IMR-90 (cell line): ENCODE measurements at regions not wholly inside any gene's neighbourhood (a gene's known extent, or its start where the extent isn't known, plus 50 kb on each side); places are given as distances from the start of the nearest gene placed in this dataset.

Experiments
- BHLHE40 ChIP-seq: fragments of 150-350 bp; IDR thresholded peaks from 2 replicates; pipeline ENCODE4 v1.6.1; 2016; ENCODE audit warnings: mild to moderate bottlenecking, low read depth, low read length
- CEBPB ChIP-seq: IDR thresholded peaks from 2 replicates; pipeline ENCODE4 v1.6.1; 2012; ENCODE audit warnings: low read depth, low read length, improper control_type of control experiment
- CHD1 ChIP-seq: IDR thresholded peaks from 2 replicates; pipeline ENCODE4 v1.6.1; 2012; ENCODE audit warnings: low read depth, low read length, improper control_type of control experiment
- FOS ChIP-seq: fragments of 150-350 bp; IDR thresholded peaks from 2 replicates; pipeline ENCODE4 v1.6.1; 2016; ENCODE audit warnings: low read depth, low read length
- MAFK ChIP-seq: IDR thresholded peaks from 2 replicates; pipeline ENCODE4 v1.6.1; 2012; ENCODE audit warnings: low read depth, low read length, improper control_type of control experiment
- MAZ ChIP-seq: IDR thresholded peaks from 2 replicates; pipeline ENCODE4 v1.6.1; 2012; ENCODE audit warnings: low read depth, mild to moderate bottlenecking, low read length, improper control_type of control experiment, moderate library complexity, borderline replicate concordance
- MXI1 ChIP-seq: IDR thresholded peaks from 2 replicates; pipeline ENCODE4 v1.6.1; 2012; ENCODE audit warnings: low read depth, mild to moderate bottlenecking, low read length, moderate library complexity, borderline replicate concordance
- POLR2A ChIP-seq: IDR thresholded peaks from 2 replicates; pipeline ENCODE4 v1.6.1; 2012; ENCODE audit warnings: mild to moderate bottlenecking, low read depth, low read length
- RAD21 ChIP-seq: IDR thresholded peaks from 2 replicates; pipeline ENCODE4 v1.6.1; 2012; ENCODE audit warnings: low read length, improper control_type of control experiment
- RFX5 ChIP-seq: IDR thresholded peaks from 2 replicates; pipeline ENCODE4 v1.8.0; 2012; ENCODE audit warnings: low read depth, mild to moderate bottlenecking, low read length, moderate library complexity
- SMC3 ChIP-seq: fragments of 150-350 bp; IDR thresholded peaks from 2 replicates; pipeline ENCODE4 v1.6.1; 2016; ENCODE audit warnings: low read depth, mild to moderate bottlenecking, antibody characterized with exemption, low read length, moderate library complexity
- USF2 ChIP-seq: fragments of 150-350 bp; IDR thresholded peaks from 2 replicates; pipeline ENCODE4 v1.6.1; 2017; ENCODE audit warnings: mild to moderate bottlenecking, antibody characterized with exemption, low read length, low read depth
- TF ChIP-seq, protein P1 (sequence below): conservative IDR thresholded peaks from 2 replicates; pipeline ENCODE4 v1.5.1; 2012; ENCODE audit warnings: mild to moderate bottlenecking, low read depth, low read length, improper control_type of control experiment
- TF ChIP-seq, protein P2 (sequence below): fragments of 150-350 bp; IDR thresholded peaks from 2 replicates; pipeline ENCODE4 v1.6.1; 2016; ENCODE audit warnings: low read depth, mild to moderate bottlenecking, low read length, moderate library complexity, borderline replicate concordance

GRCh38 chr10:128267581-128267980 lies 141.4 kb upstream of the MKI67 start:
- TF ChIP-seq, protein P1, sequence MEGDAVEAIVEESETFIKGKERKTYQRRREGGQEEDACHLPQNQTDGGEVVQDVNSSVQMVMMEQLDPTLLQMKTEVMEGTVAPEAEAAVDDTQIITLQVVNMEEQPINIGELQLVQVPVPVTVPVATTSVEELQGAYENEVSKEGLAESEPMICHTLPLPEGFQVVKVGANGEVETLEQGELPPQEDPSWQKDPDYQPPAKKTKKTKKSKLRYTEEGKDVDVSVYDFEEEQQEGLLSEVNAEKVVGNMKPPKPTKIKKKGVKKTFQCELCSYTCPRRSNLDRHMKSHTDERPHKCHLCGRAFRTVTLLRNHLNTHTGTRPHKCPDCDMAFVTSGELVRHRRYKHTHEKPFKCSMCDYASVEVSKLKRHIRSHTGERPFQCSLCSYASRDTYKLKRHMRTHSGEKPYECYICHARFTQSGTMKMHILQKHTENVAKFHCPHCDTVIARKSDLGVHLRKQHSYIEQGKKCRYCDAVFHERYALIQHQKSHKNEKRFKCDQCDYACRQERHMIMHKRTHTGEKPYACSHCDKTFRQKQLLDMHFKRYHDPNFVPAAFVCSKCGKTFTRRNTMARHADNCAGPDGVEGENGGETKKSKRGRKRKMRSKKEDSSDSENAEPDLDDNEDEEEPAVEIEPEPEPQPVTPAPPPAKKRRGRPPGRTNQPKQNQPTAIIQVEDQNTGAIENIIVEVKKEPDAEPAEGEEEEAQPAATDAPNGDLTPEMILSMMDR = no peak
- TF ChIP-seq RAD21 = no peak
- no peak for TF ChIP-seq MXI1
- no peak for TF ChIP-seq BHLHE40
- TF ChIP-seq POLR2A = no peak
- no peak for TF ChIP-seq MAZ
- no peak for TF ChIP-seq SMC3
- TF ChIP-seq RFX5 = no peak
- no peak for TF ChIP-seq FOS
- TF ChIP-seq, protein P2, sequence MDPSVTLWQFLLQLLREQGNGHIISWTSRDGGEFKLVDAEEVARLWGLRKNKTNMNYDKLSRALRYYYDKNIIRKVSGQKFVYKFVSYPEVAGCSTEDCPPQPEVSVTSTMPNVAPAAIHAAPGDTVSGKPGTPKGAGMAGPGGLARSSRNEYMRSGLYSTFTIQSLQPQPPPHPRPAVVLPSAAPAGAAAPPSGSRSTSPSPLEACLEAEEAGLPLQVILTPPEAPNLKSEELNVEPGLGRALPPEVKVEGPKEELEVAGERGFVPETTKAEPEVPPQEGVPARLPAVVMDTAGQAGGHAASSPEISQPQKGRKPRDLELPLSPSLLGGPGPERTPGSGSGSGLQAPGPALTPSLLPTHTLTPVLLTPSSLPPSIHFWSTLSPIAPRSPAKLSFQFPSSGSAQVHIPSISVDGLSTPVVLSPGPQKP = no peak
- TF ChIP-seq USF2 = no peak
- TF ChIP-seq MAFK = no peak
- no peak for TF ChIP-seq CHD1
- no peak for TF ChIP-seq CEBPB
